Gastrocnemius medialis (tissue), 4 donors: ENCODE measurements at regions not wholly inside any gene's neighbourhood (a gene's known extent, or its start where the extent isn't known, plus 50 kb on each side); places are given as distances from the start of the nearest gene placed in this dataset.

ENCODE experiments used
- ATAC-seq, 2 donors: fragments of 150-250 bp; one replicate each; pipeline ENCODE4 v1.9.1; 2016
- DNase-seq, 2 donors: peaks; one replicate each; pipeline ENCODE4 v3.0.0-alpha.2; 2019
- H3K27ac ChIP-seq, 4 donors: fragments of 200-600 bp; sonication (generic); 1 replicate in 1 of 4; 2 replicates in 3 of 4; pipeline ENCODE4 v1.5.1; 2016 to 2018; ENCODE audit warnings: mild to moderate bottlenecking in 2 of 4, moderate library complexity in 1 of 4
- H3K27me3 ChIP-seq, 3 donors: fragments of 200-600 bp; sonication (generic) in 2 of 3; 1 replicate in 1 of 3; 2 replicates in 2 of 3; pipeline versions ENCODE4 v1.5.1 to v1.6.0; 2016 to 2019; ENCODE audit warnings: mild to moderate bottlenecking in 1 of 3, moderate library complexity in 1 of 3
- H3K36me3 ChIP-seq, 2 donors: fragments of 200-600 bp; sonication (generic) in 1 of 2; one replicate each; pipeline ENCODE4 v1.5.1; 2017 to 2018
- H3K4me1 ChIP-seq, 2 donors: fragments of 200-600 bp; sonication (generic) in 1 of 2; one replicate each; pipeline ENCODE4 v1.5.1; 2016 to 2017; ENCODE audit warnings: mild to moderate bottlenecking in 2 of 2
- H3K4me3 ChIP-seq, 4 donors: fragments of 200-600 bp; sonication (generic) in 3 of 4; 1 replicate in 1 of 4; 2 replicates in 3 of 4; pipeline ENCODE4 v1.5.1; 2016 to 2019; ENCODE audit warnings: mild to moderate bottlenecking in 2 of 4
- H3K9me3 ChIP-seq, 3 donors: fragments of 200-600 bp; sonication (generic) in 2 of 3; 1 replicate in 1 of 3; 2 replicates in 2 of 3; pipeline ENCODE4 v1.5.1; 2016 to 2019
- POLR2A ChIP-seq, 2 donors: fragments of 450-650 bp; IDR thresholded peaks; one replicate each; pipeline ENCODE4 v1.6.1; 2017; ENCODE audit warnings: antibody characterized with exemption in 2 of 2, mild to moderate bottlenecking in 2 of 2, moderate library complexity in 2 of 2
- in situ Hi-C, 4 donors: fragments of 200-750 bp; cut with MboI; loops; one replicate each; pipeline versions ENCODE4 v1.15.0 to v1.8.0; 2017; ENCODE audit warnings: low sequenced_read_pairs in 4 of 4
- intact Hi-C: fragments of 100-400 bp; cut with DNase I; formaldehyde crosslinking; loops from one replicate; pipeline ENCODE4 v1.15.1; 2023; ENCODE audit warnings: low total_unique reads
- TF ChIP-seq, protein P1 (sequence below), 5 experiments: fragments of 450-650 bp in 3 of 5; fragments of 200-600 bp in 2 of 5; sonication (generic) in 2 of 5; IDR thresholded peaks in 4 of 5; conservative IDR thresholded peaks in 1 of 5; 1 replicate in 4 of 5; 2 replicates in 1 of 5; pipeline ENCODE4 v1.5.1; 2016 to 2019; ENCODE audit warnings: antibody characterized with exemption in 5 of 5, mild to moderate bottlenecking in 3 of 5, moderate library complexity in 3 of 5

DNA sequence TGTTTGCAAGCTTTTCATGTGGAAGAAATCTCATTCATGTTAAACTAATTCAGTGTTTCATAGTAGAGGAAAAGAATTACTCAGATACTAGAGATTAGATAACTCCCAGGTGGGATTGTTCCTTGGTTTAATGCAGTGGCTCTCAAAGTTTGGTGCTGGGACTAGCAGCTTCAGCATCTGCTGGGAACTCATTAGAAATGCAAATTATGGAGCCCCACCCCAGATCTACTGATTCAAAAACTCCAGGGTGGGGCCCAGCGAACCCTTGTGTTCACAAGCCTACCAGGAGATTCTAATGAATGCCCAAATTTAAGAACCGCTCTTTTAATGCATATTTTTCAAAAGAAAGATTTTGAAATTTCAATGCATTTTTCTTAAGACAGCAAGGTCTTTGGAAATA lies 253.4 kb upstream of the CNTNAP4 start:
- Histone ChIP-seq H3K27me3 (no peaks in the 10 kb centered on the region), H3K4me1 (no peaks in the 10 kb centered on the region), H3K4me3 (no peak overlapping the region), H3K36me3 (no peaks in the 10 kb centered on the region), H3K27ac (no peak overlapping the region), H3K9me3 (no peaks in the 10 kb centered on the region)
- DNase-seq: no peak
- intact Hi-C loops: no loop called here
- in situ Hi-C loops: no loop called here
- no peak for TF ChIP-seq POLR2A (IDR thresholded peaks at IDR 0.05)
- TF ChIP-seq, protein P1, sequence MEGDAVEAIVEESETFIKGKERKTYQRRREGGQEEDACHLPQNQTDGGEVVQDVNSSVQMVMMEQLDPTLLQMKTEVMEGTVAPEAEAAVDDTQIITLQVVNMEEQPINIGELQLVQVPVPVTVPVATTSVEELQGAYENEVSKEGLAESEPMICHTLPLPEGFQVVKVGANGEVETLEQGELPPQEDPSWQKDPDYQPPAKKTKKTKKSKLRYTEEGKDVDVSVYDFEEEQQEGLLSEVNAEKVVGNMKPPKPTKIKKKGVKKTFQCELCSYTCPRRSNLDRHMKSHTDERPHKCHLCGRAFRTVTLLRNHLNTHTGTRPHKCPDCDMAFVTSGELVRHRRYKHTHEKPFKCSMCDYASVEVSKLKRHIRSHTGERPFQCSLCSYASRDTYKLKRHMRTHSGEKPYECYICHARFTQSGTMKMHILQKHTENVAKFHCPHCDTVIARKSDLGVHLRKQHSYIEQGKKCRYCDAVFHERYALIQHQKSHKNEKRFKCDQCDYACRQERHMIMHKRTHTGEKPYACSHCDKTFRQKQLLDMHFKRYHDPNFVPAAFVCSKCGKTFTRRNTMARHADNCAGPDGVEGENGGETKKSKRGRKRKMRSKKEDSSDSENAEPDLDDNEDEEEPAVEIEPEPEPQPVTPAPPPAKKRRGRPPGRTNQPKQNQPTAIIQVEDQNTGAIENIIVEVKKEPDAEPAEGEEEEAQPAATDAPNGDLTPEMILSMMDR (IDR thresholded peaks at IDR 0.05 in 4 of 5, conservative IDR thresholded peaks at IDR 0.05 in 1 of 5): no peak
- no peak for ATAC-seq

DNA sequence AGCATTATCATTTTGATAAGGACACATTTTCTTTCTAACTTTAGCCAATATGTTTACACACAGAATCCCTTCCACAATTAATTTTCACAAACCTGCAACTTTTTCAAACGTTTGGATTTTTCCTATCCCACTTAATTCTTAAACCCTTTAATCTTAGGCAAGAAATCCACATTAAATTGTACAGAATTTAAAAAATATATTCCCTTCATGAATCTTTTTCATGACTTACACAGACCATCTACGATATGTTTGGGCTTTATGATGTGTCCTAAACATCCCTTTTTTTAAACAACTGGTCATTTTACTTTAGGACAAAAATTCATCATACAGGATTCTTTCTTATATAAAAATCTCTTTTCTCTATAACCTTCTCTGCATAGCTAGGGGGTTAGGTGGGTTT lies 241.5 kb upstream of the CNTNAP4 start:
- TF ChIP-seq, protein P1 (IDR thresholded peaks at IDR 0.05 in 4 of 5, conservative IDR thresholded peaks at IDR 0.05 in 1 of 5): no peak
- TF ChIP-seq POLR2A (IDR thresholded peaks at IDR 0.05): no peak
- no peaks in the 10 kb centered on the region for H3K4me1 ChIP-seq
- H3K27ac ChIP-seq: no peak overlapping the region
- no peak for ATAC-seq
- in situ Hi-C loops (no loop called here), intact Hi-C loops (no loop called here)
- H3K27me3 ChIP-seq: no peaks in the 10 kb centered on the region
- DNase-seq: no peak
- no peaks in the 10 kb centered on the region for H3K9me3 ChIP-seq
- no peaks in the 10 kb centered on the region for H3K36me3 ChIP-seq
- H3K4me3 ChIP-seq: no peak overlapping the region

DNA sequence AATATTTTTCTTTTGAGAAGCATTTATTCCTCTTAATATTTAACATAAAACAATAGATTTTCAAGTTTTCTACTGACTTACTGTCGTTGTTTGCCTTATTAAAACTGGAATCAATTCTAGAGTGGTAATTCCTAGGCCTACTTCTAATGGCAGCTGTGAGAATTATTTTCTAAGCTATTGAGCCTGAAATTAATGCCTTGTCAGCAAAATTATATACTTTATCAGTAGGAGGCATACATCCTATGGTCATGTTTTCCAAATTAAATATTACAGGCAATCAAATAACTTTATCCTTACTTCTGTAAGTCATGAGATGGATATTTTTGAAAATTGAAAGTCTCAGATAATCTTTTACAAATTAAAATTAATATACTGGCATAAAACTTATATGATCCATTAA lies 239.1 kb upstream of the CNTNAP4 start:
- Histone ChIP-seq H3K27me3 (no peaks in the 10 kb centered on the region), H3K27ac (no peak overlapping the region), H3K36me3 (no peaks in the 10 kb centered on the region), H3K4me3 (no peak overlapping the region), H3K9me3 (no peaks in the 10 kb centered on the region), H3K4me1 (no peaks in the 10 kb centered on the region)
- DNase-seq (no peak), ATAC-seq (no peak)
- intact Hi-C loops: no loop called here
- TF ChIP-seq, protein P1 (IDR thresholded peaks at IDR 0.05 in 4 of 5, conservative IDR thresholded peaks at IDR 0.05 in 1 of 5): no peak
- TF ChIP-seq POLR2A (IDR thresholded peaks at IDR 0.05): no peak
- in situ Hi-C loops: no loop called here

DNA sequence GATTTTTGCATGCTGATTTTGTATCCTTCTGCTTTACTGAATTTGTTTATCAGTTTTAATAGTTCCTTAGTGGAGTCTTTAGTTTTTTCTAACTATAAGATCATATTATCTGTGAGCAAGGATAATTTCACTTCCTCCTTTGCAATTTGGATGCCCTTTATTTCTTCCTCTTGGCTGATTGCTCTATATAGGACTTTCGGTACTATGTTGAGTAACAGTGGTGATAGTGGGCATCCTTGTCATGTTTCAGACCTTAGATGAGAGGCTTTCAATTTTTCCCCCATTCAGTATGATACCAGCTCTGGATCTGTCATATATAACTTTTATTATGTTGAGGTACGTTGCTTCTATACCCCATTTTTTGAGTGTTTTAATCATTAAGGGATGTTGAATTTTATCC lies 224.5 kb upstream of the CNTNAP4 start:
- Histone ChIP-seq H3K27ac (no peak overlapping the region), H3K36me3 (no peaks in the 10 kb centered on the region), H3K9me3 (no peaks in the 10 kb centered on the region), H3K4me3 (no peak overlapping the region), H3K4me1 (no peaks in the 10 kb centered on the region), H3K27me3 (no peaks in the 10 kb centered on the region)
- in situ Hi-C loops (no loop called here), intact Hi-C loops (no loop called here)
- ATAC-seq (no peak), DNase-seq (no peak)
- TF ChIP-seq, protein P1 (IDR thresholded peaks at IDR 0.05 in 4 of 5, conservative IDR thresholded peaks at IDR 0.05 in 1 of 5): no peak
- no peak for TF ChIP-seq POLR2A (IDR thresholded peaks at IDR 0.05)

DNA sequence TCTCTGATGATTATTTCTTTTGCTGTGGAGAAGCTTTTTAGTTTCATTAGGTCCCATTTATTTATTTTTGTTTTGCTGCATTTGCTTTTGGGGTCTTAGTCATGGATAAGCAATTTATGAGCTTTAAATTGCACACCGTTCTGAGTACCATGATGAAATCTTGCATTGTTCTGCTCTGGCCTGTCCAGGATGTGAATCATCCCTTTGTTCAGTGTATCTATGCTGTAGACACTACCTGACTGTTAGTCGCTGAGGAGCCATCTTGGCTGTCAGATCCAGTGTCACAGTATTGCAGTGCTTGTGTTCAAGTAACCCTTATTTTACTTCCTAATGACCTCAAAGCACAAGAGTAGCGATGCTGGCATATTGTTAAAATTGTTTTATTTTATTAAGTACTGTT lies 218.0 kb upstream of the CNTNAP4 start:
- H3K4me1 ChIP-seq: no peaks in the 10 kb centered on the region
- H3K9me3 ChIP-seq: no peaks in the 10 kb centered on the region
- TF ChIP-seq POLR2A (IDR thresholded peaks at IDR 0.05): no peak
- TF ChIP-seq, protein P1 (IDR thresholded peaks at IDR 0.05 in 4 of 5, conservative IDR thresholded peaks at IDR 0.05 in 1 of 5): no peak
- no peak for DNase-seq
- H3K27me3 ChIP-seq: no peaks in the 10 kb centered on the region
- H3K36me3 ChIP-seq: no peaks in the 10 kb centered on the region
- no peak overlapping the region for H3K27ac ChIP-seq
- intact Hi-C loops: no loop called here
- ATAC-seq: no peak
- in situ Hi-C loops: no loop called here
- no peak overlapping the region for H3K4me3 ChIP-seq
